ENCODE measurements at regions not wholly inside any gene's neighbourhood (a gene's known extent, or its start where the extent isn't known, plus 50 kb on each side); places are given as distances from the start of the nearest gene placed in this dataset.

DNA sequence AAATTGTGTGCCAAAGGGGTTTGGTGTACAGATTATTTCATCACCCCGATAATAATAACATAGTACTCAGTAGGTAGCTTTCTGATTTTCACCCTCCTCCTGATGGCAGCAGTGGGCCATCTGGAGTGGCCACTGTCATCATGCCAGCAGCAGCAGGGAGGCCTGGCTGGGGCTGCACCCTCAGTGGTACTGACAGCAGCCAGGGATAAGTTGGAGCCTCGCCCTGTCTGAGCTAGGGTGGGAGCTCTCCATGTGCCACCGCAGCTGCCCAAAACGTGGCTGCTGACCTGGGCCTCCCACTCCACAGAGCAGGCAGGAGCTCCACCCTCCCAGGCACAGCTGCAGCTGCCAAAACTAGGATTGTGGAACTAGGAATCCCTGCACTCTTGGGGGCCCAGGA, 700.8 kb upstream of the KCND2 start:
- DNase-seq (ENCODE audit: low spot score), result no peak
- no peak for TF ChIP-seq CTCF (IDR thresholded peaks at IDR 0.05; ENCODE audit: extremely low read depth, missing control alignments)

DNA sequence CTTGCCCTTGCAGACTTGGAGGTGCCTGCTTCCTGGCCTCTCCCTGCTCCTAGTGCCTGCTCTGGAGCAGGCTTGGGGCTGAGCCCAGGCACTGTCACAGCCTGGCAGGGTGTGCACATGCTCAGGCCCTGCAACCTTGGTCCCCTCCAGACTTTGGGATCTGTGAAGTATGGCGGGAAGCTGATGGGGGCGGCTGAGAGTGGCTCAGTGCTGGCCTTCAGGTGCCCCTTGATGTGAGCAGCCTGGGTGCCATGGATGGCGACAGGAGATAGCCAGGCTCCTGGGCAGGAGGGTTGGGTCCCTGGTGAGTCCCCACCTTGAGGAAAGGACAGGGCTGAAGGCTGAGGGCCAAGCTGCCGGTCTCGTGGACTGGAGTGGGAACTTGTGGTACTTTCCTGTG, 700.4 kb upstream of the KCND2 start:
- DNase-seq (ENCODE audit: low spot score), result no peak
- no peak for TF ChIP-seq CTCF (IDR thresholded peaks at IDR 0.05; ENCODE audit: extremely low read depth, missing control alignments)

DNA sequence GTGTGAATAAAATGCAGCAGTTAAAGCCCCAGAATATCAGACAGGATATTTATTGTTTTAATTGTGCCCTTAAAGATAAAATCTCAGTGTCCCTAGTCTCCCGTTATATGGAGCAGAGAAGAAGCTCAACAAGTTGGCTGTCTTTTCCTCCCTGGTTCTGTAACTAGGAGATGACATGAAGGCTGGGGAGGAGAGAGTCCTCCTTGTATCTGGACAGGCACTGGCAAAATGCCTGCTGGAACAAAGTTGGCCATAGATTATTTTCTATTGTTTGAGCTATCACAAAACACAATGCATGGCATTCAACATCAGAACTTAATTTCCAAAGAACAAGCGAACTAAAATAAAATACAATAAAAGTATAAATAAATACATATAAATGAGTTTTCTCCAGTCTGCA, 694.9 kb upstream of the KCND2 start:
- no peak for DNase-seq (ENCODE audit: low spot score)
- TF ChIP-seq CTCF (IDR thresholded peaks at IDR 0.05; ENCODE audit: extremely low read depth, missing control alignments), result no peak

DNA sequence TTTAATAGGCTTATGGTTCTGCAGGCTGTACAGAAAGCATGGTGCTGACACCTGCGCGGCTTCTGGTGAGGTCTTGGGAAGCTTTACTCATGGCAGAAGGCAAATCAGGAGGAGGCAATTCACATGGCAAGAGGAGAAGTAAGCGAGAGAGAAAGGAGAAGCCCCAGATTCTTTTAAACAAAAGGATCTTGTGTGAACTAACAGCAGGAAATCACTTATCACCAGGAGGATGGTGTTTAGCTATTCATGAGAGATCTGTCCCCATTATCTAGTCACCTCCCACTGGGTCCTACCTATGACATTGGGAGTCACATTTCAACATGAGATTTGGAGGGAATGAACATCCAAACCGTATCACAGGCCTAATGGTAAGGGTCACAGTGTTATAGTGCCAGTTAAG, 678.0 kb upstream of the KCND2 start:
- DNase-seq (ENCODE audit: low spot score), result no peak
- no peak for TF ChIP-seq CTCF (IDR thresholded peaks at IDR 0.05; ENCODE audit: extremely low read depth, missing control alignments)

DNA sequence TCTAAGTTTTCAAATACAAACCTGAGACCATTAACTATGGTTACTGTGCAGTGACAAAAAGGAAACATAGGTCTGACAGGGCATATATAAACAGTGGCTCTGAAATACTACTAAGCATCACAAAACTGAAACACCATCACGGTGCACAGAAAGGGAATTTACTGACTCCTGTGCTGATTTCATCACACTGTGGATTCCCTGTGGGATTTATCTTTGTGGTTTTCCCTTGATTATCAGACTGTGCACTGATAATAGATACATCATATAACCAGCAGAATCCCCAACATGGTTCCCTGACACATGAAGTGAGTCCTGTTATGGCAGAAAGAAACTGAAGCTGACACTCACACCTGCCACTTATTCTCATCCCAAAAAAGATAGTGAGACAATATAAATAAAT, 676.3 kb upstream of the KCND2 start:
- no peak for DNase-seq (ENCODE audit: low spot score)
- no peak for TF ChIP-seq CTCF (IDR thresholded peaks at IDR 0.05; ENCODE audit: extremely low read depth, missing control alignments)

- no peak for TF ChIP-seq CTCF (IDR thresholded peaks at IDR 0.05; ENCODE audit: extremely low read depth, missing control alignments)
- DNase-seq (ENCODE audit: low spot score), result no peak
These were observed 666.7 kb upstream of the KCND2 start for GRCh38 chr7:119606297-119606696.

GRCh38 chr7:119620769-119621168, 652.2 kb upstream of the KCND2 start:
- no peak for TF ChIP-seq CTCF (IDR thresholded peaks at IDR 0.05; ENCODE audit: extremely low read depth, missing control alignments)
- DNase-seq (ENCODE audit: low spot score), result no peak
